OCI-LY7 (cell line): ENCODE measurements at regions not wholly inside any gene's neighbourhood (a gene's known extent, or its start where the extent isn't known, plus 50 kb on each side); places are given as distances from the start of the nearest gene placed in this dataset.

Experiments
- CTCF ChIP-seq: fragments of 200-600 bp; sonication (generic); conservative IDR thresholded peaks from 2 replicates; pipeline ENCODE4 v1.5.1; 2014; ENCODE audit warnings: mild to moderate bottlenecking, antibody characterized with exemption, low read length, moderate library complexity, mixed read lengths
- EZH2phosphoT487 ChIP-seq: fragments of 200-600 bp; sonication (generic); IDR thresholded peaks from 2 replicates; pipeline ENCODE4 v1.6.1; 2018; ENCODE audit warnings: low read depth, borderline replicate concordance, mild to moderate bottlenecking, mixed run types, antibody characterized with exemption, low read length, moderate library complexity, mixed read lengths

- TF ChIP-seq CTCF (no peak), EZH2phosphoT487 (no peak)
Measured at GRCh38 chr11:95494856-95495255, 263.9 kb upstream of the SESN3 start.
